HG02870 (cell line): ENCODE measurements at regions not wholly inside any gene's neighbourhood (a gene's known extent, or its start where the extent isn't known, plus 50 kb on each side); places are given as distances from the start of the nearest gene placed in this dataset.
"Not testable (repeated sequence)": the region's sequence is repeated elsewhere in the genome, so short reads cannot be mapped to it uniquely, and the experiment has no call there.

ENCODE experiments used
- ATAC-seq: cut with Tn5 transposase; IDR thresholded peaks from one replicate; pipeline ENCODE4 v1.9.1; 2021; ENCODE audit warnings: mild to moderate bottlenecking, moderate library complexity; ENCODE audit not compliant: unreplicated experiment

DNA sequence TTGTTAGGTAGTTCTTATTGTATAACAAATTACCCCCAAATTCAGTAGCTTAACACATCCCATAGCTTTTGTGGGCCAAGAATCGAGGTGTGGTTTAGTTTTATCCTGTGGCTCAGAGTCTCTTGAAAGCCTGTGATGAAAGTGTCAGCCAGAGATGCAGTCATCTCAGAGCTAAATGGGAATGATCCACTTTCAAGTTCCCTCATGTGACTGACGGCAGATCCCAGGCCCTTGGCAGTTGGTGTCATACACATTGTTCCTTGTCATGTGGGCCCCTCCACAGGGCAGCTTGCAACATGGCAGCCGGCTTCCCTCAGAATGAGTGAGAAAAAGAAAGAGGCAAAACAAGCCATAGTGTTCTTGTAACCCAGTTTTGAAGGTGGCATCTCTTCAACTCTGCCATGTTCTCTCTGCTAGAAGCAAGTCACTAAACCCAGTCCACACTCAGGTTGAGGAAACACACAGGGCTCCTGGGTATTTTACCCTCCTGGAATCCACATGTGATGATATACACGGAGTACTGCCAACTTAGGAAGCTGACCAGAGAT, 153.1 kb upstream of the LRRC61 start:
- ATAC-seq = not testable (repeated sequence)

DNA sequence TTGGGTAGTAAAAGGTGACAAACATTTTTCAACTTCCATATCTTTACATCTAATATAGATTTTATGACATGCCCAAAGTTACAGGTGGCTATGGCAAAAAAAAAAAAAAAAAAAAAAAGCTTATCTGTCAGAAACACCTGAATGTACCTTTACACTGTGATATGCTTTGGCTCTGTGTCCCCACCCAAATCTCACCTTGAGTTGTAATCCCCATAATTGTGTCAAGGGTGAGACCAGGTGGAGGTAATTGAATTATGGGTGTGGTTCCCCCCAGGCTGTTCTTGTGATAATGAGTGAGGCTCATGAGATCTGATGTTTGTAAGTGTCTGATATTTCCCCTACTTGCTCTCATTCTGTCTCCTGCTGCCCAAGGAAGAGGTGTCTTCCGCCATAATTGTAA, 139.6 kb upstream of the LRRC61 start:
- ATAC-seq = not testable (repeated sequence)

DNA sequence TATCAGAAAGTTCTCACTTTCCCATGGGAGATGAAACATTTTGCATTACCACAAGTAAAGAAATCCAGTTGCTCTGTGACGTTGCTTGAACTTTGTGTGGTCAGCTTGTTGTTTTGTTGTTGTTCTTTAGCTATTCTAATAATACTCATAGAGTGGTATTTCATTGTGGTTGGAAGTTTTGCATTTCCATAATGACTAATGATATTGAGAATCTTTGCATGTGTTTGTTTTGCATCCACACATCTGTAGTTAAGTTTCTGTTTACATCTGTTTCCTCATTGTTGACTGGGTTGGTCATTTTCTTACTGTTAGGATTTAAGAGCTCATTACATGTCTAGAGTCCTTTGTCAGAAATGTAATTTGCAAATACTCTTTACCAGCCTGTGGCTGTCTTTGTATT, 133.2 kb upstream of the LRRC61 start:
- ATAC-seq = peak; percentile 91

DNA sequence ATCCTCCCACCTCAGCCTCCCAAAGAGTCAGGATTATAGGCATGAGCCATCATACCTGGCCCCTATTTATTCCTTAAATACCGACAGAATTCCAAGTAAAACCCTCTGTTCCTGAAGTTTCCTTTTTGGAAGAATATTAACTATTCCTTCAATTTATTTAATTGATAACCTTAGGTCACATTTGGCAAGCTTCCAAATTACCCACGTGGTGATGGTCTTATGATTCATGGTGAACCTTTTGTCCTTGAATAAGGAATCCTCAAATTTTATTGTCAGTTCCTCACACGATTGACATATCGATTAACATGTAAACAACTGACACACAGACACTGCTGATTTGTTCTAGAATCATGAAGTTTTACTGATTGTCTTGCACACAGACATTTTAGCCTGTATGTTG, 130.6 kb upstream of the LRRC61 start:
- not testable (repeated sequence) for ATAC-seq

DNA sequence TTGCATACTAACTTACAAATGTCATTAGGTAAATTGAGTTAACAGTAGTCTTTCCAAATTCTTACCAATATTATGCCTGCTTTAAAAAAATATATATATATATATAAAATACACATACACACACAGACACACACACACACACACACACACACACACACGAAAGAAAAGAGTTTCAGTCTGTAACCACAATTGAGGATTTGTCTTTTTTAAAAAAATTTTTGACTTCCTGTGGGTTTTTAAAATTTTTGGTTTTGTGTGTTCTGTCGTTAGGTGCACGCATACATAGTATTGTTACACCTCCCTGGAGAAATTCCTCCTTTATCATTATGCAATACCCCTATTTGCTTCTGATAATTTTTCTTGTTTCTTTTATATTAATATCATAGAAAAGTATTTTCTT, 129.3 kb upstream of the LRRC61 start:
- ATAC-seq = not testable (repeated sequence)
